Activated B cell treated with CpG ODN at 0.5 μM for 24 hours (primary cell): ENCODE measurements at regions not wholly inside any gene's neighbourhood (a gene's known extent, or its start where the extent isn't known, plus 50 kb on each side); places are given as distances from the start of the nearest gene placed in this dataset.
A peak's percentile ranks its signal among the peaks of the same experiment; 100 is the strongest.

ENCODE experiments used
- ATAC-seq: fragments of 200-7000 bp; cut with Tn5 transposase; one replicate; pipeline ENCODE4 v1.10.0; 2021; ENCODE audit warnings: low read depth, mild to moderate bottlenecking, moderate library complexity
- CTCF ChIA-PET: fragments of 350-600 bp; sonication (Branson Sonifier 250); formaldehyde crosslinking; loops from one replicate; lab custom pipeline; 2021; ENCODE audit warnings: antibody characterized with exemption; lab: Charles Lee
- POLR2A ChIA-PET: fragments of 350-600 bp; sonication (Branson Sonifier 250); formaldehyde crosslinking; loops from one replicate; lab custom pipeline; 2021; ENCODE audit warnings: antibody characterized with exemption; lab: Charles Lee
- DNase-seq: peaks from one replicate; pipeline ENCODE4 v3.0.0; 2022
- H3K27ac Mint-ChIP-seq: one replicate; pipeline ENCODE4 v1.8.0; 2020; ENCODE audit warnings: mixed read lengths
- H3K27me3 Mint-ChIP-seq: one replicate; pipeline ENCODE4 v1.8.0; 2021; ENCODE audit warnings: mixed read lengths
- H3K36me3 Mint-ChIP-seq: one replicate; pipeline ENCODE4 v1.8.0; 2021; ENCODE audit warnings: low read depth, mixed read lengths
- H3K4me1 Mint-ChIP-seq: one replicate; pipeline ENCODE4 v1.8.0; 2021; ENCODE audit warnings: mixed read lengths
- H3K4me3 Mint-ChIP-seq: one replicate; pipeline ENCODE4 v1.8.0; 2020; ENCODE audit warnings: mild to moderate bottlenecking, mixed read lengths
- H3K9me3 Mint-ChIP-seq: one replicate; pipeline ENCODE4 v1.8.0; 2020; ENCODE audit warnings: mixed read lengths
- CTCF ChIP-seq: fragments of 200-600 bp; IDR thresholded peaks from one replicate; pipeline ENCODE4 v1.8.0; 2022; ENCODE audit warnings: antibody characterized with exemption, mild to moderate bottlenecking
- intact Hi-C: fragments of 100-400 bp; cut with micrococcal nuclease; formaldehyde crosslinking; loops from one replicate; pipeline ENCODE4 v1.15.1; 2024

DNA sequence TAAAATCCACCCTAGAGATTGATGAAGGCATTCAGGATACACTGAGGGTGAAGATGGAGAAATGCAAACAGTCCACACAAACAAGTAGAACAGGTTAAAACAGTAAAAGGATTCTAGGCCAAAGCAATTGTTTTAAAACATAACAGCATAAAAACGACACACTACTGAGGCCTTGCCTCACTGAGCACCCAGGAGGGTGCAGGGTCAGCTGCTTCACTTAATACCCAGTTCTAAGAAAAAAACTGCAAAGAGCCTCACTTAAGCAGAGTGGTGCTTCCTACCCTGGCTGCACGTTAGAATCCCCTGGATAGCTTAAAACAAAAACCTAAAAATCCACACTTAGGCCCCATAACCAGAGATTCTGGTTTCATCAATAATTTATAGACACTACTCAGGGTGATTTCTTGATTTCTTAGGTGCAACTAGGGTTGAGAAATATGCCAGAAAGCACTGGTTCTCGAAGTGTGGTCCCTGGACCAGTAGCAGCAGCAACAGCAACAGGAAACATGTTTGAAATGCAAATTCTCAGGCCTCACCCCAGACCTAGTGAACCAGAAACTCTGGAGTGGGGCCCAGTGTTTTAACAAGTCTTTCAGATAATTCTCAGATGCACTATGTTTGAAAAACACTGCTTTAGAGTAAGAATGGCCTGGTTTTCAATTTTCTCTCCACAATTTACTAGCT is 279.1 kb downstream of the ZEB2 start:
- ATAC-seq, result peak; percentile 84
- Mint-ChIP-seq H3K36me3 (no peaks in the 10 kb centered on the region), H3K27me3 (no peaks in the 10 kb centered on the region), H3K9me3 (no peaks in the 10 kb centered on the region), H3K27ac (peak overlapping the region; percentile 93), H3K4me1 (peaks cover 79% of the 10 kb centered on the region), H3K4me3 (peak overlapping the region; percentile 60)
- TF ChIP-seq CTCF, result no peak
- POLR2A ChIA-PET, result interaction anchor here (1.3 to 2.7 kb wide), 4 partner anchors 11 to 91 kb away, joined by 3 to 9 read pairs (median 4); a partner anchor contains a TSS
- CTCF ChIA-PET, result no interaction called here
- no peak for DNase-seq
- intact Hi-C loops, result loop anchor here (2.0 to 5.0 kb wide), 4 partner anchors 14 to 142 kb away; no protein-coding TSS in a partner anchor

DNA sequence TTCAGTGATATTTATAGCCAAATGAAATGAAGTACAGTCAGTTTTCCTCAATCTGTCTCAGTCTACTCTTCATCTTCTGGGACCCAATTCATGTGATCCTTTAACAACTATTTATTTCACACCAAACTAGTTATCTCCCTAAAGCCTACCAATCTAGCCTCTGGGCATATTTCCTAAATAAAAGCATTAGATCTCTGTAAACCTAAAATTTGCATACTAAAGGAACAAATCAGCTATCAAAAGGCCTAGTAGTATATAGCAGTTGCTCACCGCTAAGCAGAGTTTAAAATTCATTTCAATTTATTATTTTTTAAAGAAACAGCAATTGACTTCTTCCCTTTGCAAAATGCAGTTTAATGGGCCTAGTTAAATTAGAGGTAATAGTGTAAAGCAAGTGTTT is 280.2 kb downstream of the ZEB2 start:
- no peak for TF ChIP-seq CTCF
- Mint-ChIP-seq H3K36me3 (no peaks in the 10 kb centered on the region), H3K4me3 (no peak overlapping the region), H3K27ac (peak overlapping the region; percentile 93), H3K9me3 (no peaks in the 10 kb centered on the region), H3K4me1 (peaks cover 86% of the 10 kb centered on the region), H3K27me3 (no peaks in the 10 kb centered on the region)
- intact Hi-C loops, result loop anchor here (2.0 to 5.0 kb wide), 6 partner anchors 13 to 278 kb away; no protein-coding TSS in a partner anchor
- CTCF ChIA-PET, result interaction anchor here (1.2 kb wide), 1 partner anchor 77 kb away, joined by 4 read pairs; no protein-coding TSS in a partner anchor
- no peak for DNase-seq
- POLR2A ChIA-PET, result interaction anchor here (0.7 to 2.7 kb wide), 5 partner anchors 14 to 512 kb away, joined by 3 to 9 read pairs (median 4); a partner anchor contains a TSS
- no peak for ATAC-seq

DNA sequence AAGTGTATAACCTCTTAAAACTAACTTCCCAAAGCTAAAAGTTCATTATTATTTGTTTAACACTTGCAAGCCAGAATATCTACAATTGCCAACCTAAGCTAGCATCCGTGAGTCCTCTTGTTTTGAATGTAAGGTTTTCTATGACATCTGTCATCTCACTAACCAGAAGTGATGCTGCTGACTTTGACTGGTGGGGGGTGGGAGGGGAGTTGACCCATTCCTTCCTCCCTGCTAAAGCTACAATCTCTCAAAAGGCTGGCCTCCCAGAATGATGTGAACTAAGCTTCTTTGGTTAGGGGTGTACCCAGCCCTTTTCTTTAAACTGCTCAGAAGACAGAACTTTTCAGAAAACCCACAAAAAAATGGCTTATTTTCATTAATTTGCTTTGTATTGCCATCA is 280.6 kb downstream of the ZEB2 start:
- Mint-ChIP-seq H3K27ac (peak overlapping the region; percentile 93), H3K36me3 (no peaks in the 10 kb centered on the region), H3K4me1 (peaks cover 90% of the 10 kb centered on the region), H3K9me3 (no peaks in the 10 kb centered on the region), H3K27me3 (no peaks in the 10 kb centered on the region), H3K4me3 (no peak overlapping the region)
- TF ChIP-seq CTCF, result no peak
- POLR2A ChIA-PET, result interaction anchor here (0.5 to 2.6 kb wide), 8 partner anchors 8 to 562 kb away, joined by 3 to 11 read pairs (median 4); a partner anchor contains a TSS
- intact Hi-C loops, result loop anchor here (5.0 kb wide), 2 partner anchors 42 to 278 kb away; no protein-coding TSS in a partner anchor
- DNase-seq (no peak), ATAC-seq (no peak)
- CTCF ChIA-PET, result interaction anchor here (1.2 kb wide), 1 partner anchor 77 kb away, joined by 4 read pairs; no protein-coding TSS in a partner anchor

DNA sequence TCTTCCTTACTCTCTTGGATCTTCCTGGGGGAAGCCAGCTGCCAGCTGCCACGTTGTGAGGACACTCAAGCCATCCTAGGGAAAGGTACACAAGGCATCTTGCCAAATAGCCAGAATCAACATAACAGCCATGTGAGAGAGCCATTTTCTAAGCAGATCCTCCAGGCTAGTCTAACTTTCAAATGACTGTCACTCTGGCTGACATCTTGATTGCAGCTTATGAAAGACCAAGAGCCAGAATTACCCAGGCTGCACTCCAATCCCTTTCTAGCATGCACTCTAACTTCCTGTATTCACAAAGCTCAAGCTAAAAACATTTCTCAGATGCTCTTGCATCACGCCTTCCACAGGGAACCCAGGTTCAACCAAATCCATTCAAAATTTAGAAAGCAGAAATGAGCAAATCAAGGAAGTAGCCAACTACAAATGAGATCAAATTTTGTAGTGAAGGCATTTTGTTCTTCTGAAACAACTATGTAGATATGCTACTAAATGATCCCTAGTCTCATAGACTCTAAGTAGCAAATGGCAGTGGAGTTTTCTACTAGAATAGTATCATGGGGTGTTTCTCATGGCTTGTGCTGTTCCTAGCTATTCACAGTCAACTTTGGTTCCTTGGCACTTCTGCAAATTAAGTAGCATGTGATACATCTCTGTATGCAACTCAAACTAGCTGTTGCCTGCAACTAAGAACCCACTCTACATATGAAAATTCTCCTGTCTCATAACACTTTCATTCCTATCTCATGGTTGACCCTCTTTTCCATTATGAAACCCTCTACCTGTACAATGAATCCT is 281.9 kb downstream of the ZEB2 start:
- H3K36me3 Mint-ChIP-seq, result no peaks in the 10 kb centered on the region
- peak overlapping the region; percentile 42 for H3K4me3 Mint-ChIP-seq
- H3K4me1 Mint-ChIP-seq, result peaks cover 90% of the 10 kb centered on the region
- ChIA-PET CTCF (no interaction called here), POLR2A (interaction anchor here (1.0 kb wide), 1 partner anchor 7 kb away, joined by 3 read pairs; no protein-coding TSS in a partner anchor)
- intact Hi-C loops, result loop anchor here (5.0 kb wide), 2 partner anchors 41 to 279 kb away; no protein-coding TSS in a partner anchor
- peak overlapping the region; percentile 80 for H3K27ac Mint-ChIP-seq
- TF ChIP-seq CTCF, result no peak
- no peaks in the 10 kb centered on the region for H3K27me3 Mint-ChIP-seq
- ATAC-seq (no peak), DNase-seq (no peak)
- no peaks in the 10 kb centered on the region for H3K9me3 Mint-ChIP-seq
